PC-9 (cell line): ENCODE measurements at regions not wholly inside any gene's neighbourhood (a gene's known extent, or its start where the extent isn't known, plus 50 kb on each side); places are given as distances from the start of the nearest gene placed in this dataset.

Experiments used
- BruUV-seq: library from RNA; stranded (reverse); fragments of 400-500 nt; replicated peaks from 2 replicates; lab custom pipeline; 2021; lab: Mats Ljungman, UMichigan
- CTCF ChIA-PET: fragments of 300-600 bp; sonication (Branson Sonifier 250); formaldehyde crosslinking; loops from one replicate; lab custom pipeline; 2022; ENCODE audit warnings: antibody characterized with exemption; lab: Charles Lee
- POLR2A ChIA-PET: fragments of 300-600 bp; sonication (Branson Sonifier 250); formaldehyde crosslinking; loops from one replicate; lab custom pipeline; 2022; ENCODE audit warnings: antibody characterized with exemption; ENCODE audit not compliant: unreplicated experiment; lab: Charles Lee
- DNase-seq, 2 experiments: peaks; one replicate each; pipeline versions ENCODE4 v3.0.0 to v3.0.0-alpha.2; 2015 to 2022; ENCODE audit warnings: mixed read lengths in 1 of 2
- H2AFZ ChIP-seq: fragments of 200-600 bp; sonication (generic); 2 replicates; pipeline ENCODE4 v1.8.1; 2017; ENCODE audit warnings: antibody characterized with exemption
- H3F3A ChIP-seq: fragments of 200-600 bp; sonication (generic); 2 replicates; pipeline ENCODE4 v1.8.1; 2017; ENCODE audit warnings: antibody characterized with exemption, mild to moderate bottlenecking, low read depth; ENCODE audit not compliant: insufficient read depth
- H3K27ac ChIP-seq: fragments of 200-600 bp; sonication (generic); 2 replicates; pipeline ENCODE4 v1.6.1; 2016; ENCODE audit warnings: mixed run types
- H3K27me3 ChIP-seq: fragments of 200-600 bp; sonication (generic); 2 replicates; pipeline ENCODE4 v1.6.1; 2016; ENCODE audit warnings: low read depth, mixed run types; ENCODE audit not compliant: insufficient read depth
- H3K36me3 ChIP-seq: fragments of 200-600 bp; sonication (generic); 2 replicates; pipeline ENCODE4 v1.6.1; 2016; ENCODE audit warnings: low read depth, mixed run types
- H3K4me1 ChIP-seq: fragments of 200-600 bp; sonication (generic); replicated peaks from 2 replicates; pipeline ENCODE4 v1.6.1; 2016; ENCODE audit warnings: mixed run types; ENCODE audit not compliant: insufficient read depth
- H3K4me2 ChIP-seq: fragments of 200-600 bp; sonication (generic); 2 replicates; pipeline ENCODE4 v1.6.1; 2017; ENCODE audit warnings: mixed run types
- H3K4me3 ChIP-seq: fragments of 200-600 bp; sonication (generic); 2 replicates; pipeline ENCODE4 v1.6.1; 2016; ENCODE audit warnings: mixed run types
- H3K79me2 ChIP-seq: fragments of 200-600 bp; sonication (generic); 2 replicates; pipeline ENCODE4 v1.6.1; 2017; ENCODE audit warnings: low read depth, mixed run types
- H3K9me2 ChIP-seq: fragments of 200-600 bp; sonication (generic); 2 replicates; pipeline ENCODE4 v1.8.1; 2017; ENCODE audit warnings: mild to moderate bottlenecking; ENCODE audit not compliant: insufficient read depth
- H3K9me3 ChIP-seq: fragments of 200-600 bp; sonication (generic); 2 replicates; pipeline ENCODE4 v1.8.1; 2016; ENCODE audit warnings: low read depth; ENCODE audit not compliant: insufficient read depth
- H4K20me1 ChIP-seq: fragments of 200-600 bp; sonication (generic); 2 replicates; pipeline ENCODE4 v1.8.1; 2017; ENCODE audit not compliant: insufficient read depth
- CTCF ChIP-seq: fragments of 200-600 bp; sonication (generic); conservative IDR thresholded peaks from 2 replicates; pipeline ENCODE4 v1.6.1; 2017; ENCODE audit warnings: mixed run types, antibody characterized with exemption, mild to moderate bottlenecking, moderate library complexity
- EZH2 ChIP-seq: fragments of 200-600 bp; sonication (generic); IDR thresholded peaks from 2 replicates; pipeline ENCODE4 v1.8.0; 2017; ENCODE audit warnings: antibody characterized with exemption, low read depth
- intact Hi-C: fragments of 100-400 bp; cut with micrococcal nuclease; formaldehyde crosslinking; loops from one replicate; pipeline ENCODE4 v1.10.0; 2022; ENCODE audit not compliant: unreplicated experiment

- intact Hi-C loops: no loop called here
- DNase-seq: no peak
- no peaks in the 10 kb centered on the region for H3K79me2 ChIP-seq
- BruUV-seq: no TSS peak
- no peaks in the 10 kb centered on the region for H3K27me3 ChIP-seq
- no peak for TF ChIP-seq CTCF
- no peak for TF ChIP-seq EZH2
- no peaks in the 10 kb centered on the region for H3K36me3 ChIP-seq
- no peaks in the 10 kb centered on the region for H3K9me2 ChIP-seq
- no peaks in the 10 kb centered on the region for H4K20me1 ChIP-seq
- no peak overlapping the region for H3K27ac ChIP-seq
- no peaks in the 10 kb centered on the region for H3K9me3 ChIP-seq
- CTCF ChIA-PET: no interaction called here
- H3K4me2 ChIP-seq: no peak overlapping the region
- H3K4me3 ChIP-seq: no peak overlapping the region
- H3F3A ChIP-seq: no peaks in the 10 kb centered on the region
- H2AFZ ChIP-seq: no peak overlapping the region
- POLR2A ChIA-PET: no interaction called here
- no peaks in the 10 kb centered on the region for H3K4me1 ChIP-seq
Observed at GRCh38 chr3:35987386-35987785, 348.1 kb downstream of the ARPP21 start.

- H3K4me2 ChIP-seq: no peak overlapping the region
- no peaks in the 10 kb centered on the region for H3K9me2 ChIP-seq
- intact Hi-C loops: no loop called here
- no peaks in the 10 kb centered on the region for H3K36me3 ChIP-seq
- H3K4me1 ChIP-seq: no peaks in the 10 kb centered on the region
- no peak overlapping the region for H3K4me3 ChIP-seq
- BruUV-seq: no TSS peak
- no peaks in the 10 kb centered on the region for H3K27me3 ChIP-seq
- no peaks in the 10 kb centered on the region for H3K9me3 ChIP-seq
- no peak overlapping the region for H2AFZ ChIP-seq
- TF ChIP-seq CTCF: no peak
- H4K20me1 ChIP-seq: no peaks in the 10 kb centered on the region
- no peak for DNase-seq
- H3K27ac ChIP-seq: no peak overlapping the region
- no peaks in the 10 kb centered on the region for H3F3A ChIP-seq
- CTCF ChIA-PET: no interaction called here
- POLR2A ChIA-PET: no interaction called here
- no peaks in the 10 kb centered on the region for H3K79me2 ChIP-seq
Observed at GRCh38 chr3:35992041-35992440, 352.7 kb downstream of the ARPP21 start.

GRCh38 chr3:36011791-36012190 lies 368.5 kb upstream of the STAC start:
- no TSS peak for BruUV-seq
- intact Hi-C loops: no loop called here
- no peaks in the 10 kb centered on the region for H3K79me2 ChIP-seq
- ChIA-PET CTCF (no interaction called here), POLR2A (interaction anchor here (0.7 kb wide), 1 partner anchor 694 kb away, joined by 5 read pairs; no protein-coding TSS in a partner anchor)
- H3K27ac ChIP-seq: no peak overlapping the region
- H3K9me2 ChIP-seq: no peaks in the 10 kb centered on the region
- no peaks in the 10 kb centered on the region for H3K9me3 ChIP-seq
- no peak overlapping the region for H3K4me3 ChIP-seq
- no peaks in the 10 kb centered on the region for H4K20me1 ChIP-seq
- no peak for TF ChIP-seq CTCF
- TF ChIP-seq EZH2: no peak
- H3F3A ChIP-seq: no peaks in the 10 kb centered on the region
- H3K27me3 ChIP-seq: no peaks in the 10 kb centered on the region
- no peak overlapping the region for H3K4me2 ChIP-seq
- DNase-seq: no peak
- H3K36me3 ChIP-seq: no peaks in the 10 kb centered on the region
- H3K4me1 ChIP-seq: no peaks in the 10 kb centered on the region
- H2AFZ ChIP-seq: 0 out of 2 replicates have a peak overlapping the region, but pooled peaks have one; percentile 27
